Neuronal stem cell (in vitro differentiated cells): ENCODE measurements at regions not wholly inside any gene's neighbourhood (a gene's known extent, or its start where the extent isn't known, plus 50 kb on each side); places are given as distances from the start of the nearest gene placed in this dataset.

Source experiments
- DNase-seq: peaks from one replicate; pipeline ENCODE4 v3.0.0-alpha.2; 2013; ENCODE audit warnings: low spot score
- H2AFZ ChIP-seq: one replicate; pipeline ENCODE4 v1.6.1; 2013; ENCODE audit warnings: mild to moderate bottlenecking, low read length, inconsistent platforms
- H2AK5ac ChIP-seq: 2 replicates; pipeline ENCODE4 v1.6.1; 2013; ENCODE audit warnings: low read depth, mild to moderate bottlenecking, inconsistent platforms, low read length, moderate library complexity, mixed read lengths
- H2BK120ac ChIP-seq: 2 replicates; pipeline ENCODE4 v1.6.1; 2013; ENCODE audit warnings: low read depth, mild to moderate bottlenecking, inconsistent platforms, low read length, moderate library complexity, mixed read lengths
- H2BK12ac ChIP-seq: one replicate; pipeline ENCODE4 v1.6.1; 2013; ENCODE audit warnings: low read length, inconsistent platforms
- H2BK15ac ChIP-seq: 2 replicates; pipeline ENCODE4 v1.6.1; 2013; ENCODE audit warnings: mild to moderate bottlenecking, low read length, inconsistent platforms, mixed read lengths
- H2BK5ac ChIP-seq: one replicate; pipeline ENCODE4 v1.6.1; 2013; ENCODE audit warnings: inconsistent platforms, mild to moderate bottlenecking, low read length, moderate library complexity
- H3K14ac ChIP-seq: one replicate; pipeline ENCODE4 v1.6.1; 2013; ENCODE audit warnings: low read length, inconsistent platforms
- H3K18ac ChIP-seq: 2 replicates; pipeline ENCODE4 v1.6.1; 2013; ENCODE audit warnings: low read length, inconsistent platforms
- H3K23ac ChIP-seq: 2 replicates; pipeline ENCODE4 v1.6.1; 2013; ENCODE audit warnings: low read depth, mild to moderate bottlenecking, mixed read lengths, low read length, inconsistent platforms; ENCODE audit not compliant: poor library complexity
- H3K27ac ChIP-seq: replicated peaks from 3 replicates; pipeline ENCODE4 v1.5.1; 2013; ENCODE audit warnings: low read length, inconsistent platforms
- H3K27me3 ChIP-seq, 3 experiments: 2 replicates each; pipeline ENCODE4 v1.6.1; 2013; ENCODE audit warnings: low read length in 3 of 3, mild to moderate bottlenecking in 2 of 3, inconsistent platforms in 1 of 3, low read depth in 1 of 3, mixed read lengths in 1 of 3, moderate library complexity in 1 of 3; ENCODE audit not compliant: control insufficient read depth in 3 of 3, insufficient read depth in 3 of 3
- H3K36me3 ChIP-seq, 2 donors: replicated peaks in 1 of 2; 2 replicates each; pipeline ENCODE4 v1.6.1; 2013; ENCODE audit warnings: low read length in 2 of 2; ENCODE audit not compliant: control insufficient read depth in 2 of 2, insufficient read depth in 2 of 2
- H3K4ac ChIP-seq: 2 replicates; pipeline ENCODE4 v1.6.1; 2013; ENCODE audit warnings: inconsistent platforms, mild to moderate bottlenecking, low read length, moderate library complexity
- H3K4me1 ChIP-seq, 2 donors: 1 replicate in 1 of 2; 2 replicates in 1 of 2; pipeline ENCODE4 v1.6.1; 2013; ENCODE audit warnings: low read length in 2 of 2, low read depth in 1 of 2; ENCODE audit not compliant: control insufficient read depth in 2 of 2, insufficient read depth in 1 of 2
- H3K4me2 ChIP-seq: one replicate; pipeline ENCODE4 v1.6.1; 2013; ENCODE audit warnings: mild to moderate bottlenecking, low read length, inconsistent platforms; ENCODE audit not compliant: insufficient read depth, poor library complexity, severe bottlenecking
- H3K4me3 ChIP-seq, 2 donors: 2 replicates each; pipeline ENCODE4 v1.5.1; 2013; ENCODE audit warnings: low read length in 2 of 2, mild to moderate bottlenecking in 2 of 2, inconsistent platforms in 1 of 2, moderate library complexity in 1 of 2
- H3K79me1 ChIP-seq: one replicate; pipeline ENCODE4 v1.6.1; 2013; ENCODE audit warnings: low read depth, mild to moderate bottlenecking, inconsistent platforms, low read length, moderate library complexity
- H3K9ac ChIP-seq: one replicate; pipeline ENCODE4 v1.6.1; 2013; ENCODE audit warnings: mild to moderate bottlenecking, low read depth, low read length, inconsistent platforms; ENCODE audit not compliant: poor library complexity
- H3K9me3 ChIP-seq, 2 donors: replicated peaks in 1 of 2; 2 replicates each; pipeline versions ENCODE3 to v1.6.1; 2013; ENCODE audit warnings: low read length in 2 of 2, mild to moderate bottlenecking in 2 of 2, inconsistent platforms in 1 of 2, low read depth in 1 of 2, mixed read lengths in 1 of 2, moderate library complexity in 1 of 2; ENCODE audit not compliant: control insufficient read depth in 2 of 2, insufficient read depth in 1 of 2
- H4K8ac ChIP-seq: one replicate; pipeline ENCODE4 v1.6.1; 2013; ENCODE audit warnings: low read depth, mild to moderate bottlenecking, inconsistent platforms, low read length, moderate library complexity
- H4K91ac ChIP-seq: one replicate; pipeline ENCODE4 v1.6.1; 2013; ENCODE audit warnings: low read length, low read depth, mild to moderate bottlenecking, inconsistent platforms; ENCODE audit not compliant: poor library complexity
- WGBS, 2 donors: extraction: QIAGEN DNeasy Blood & Tissue Kit; methylation state at CpG; one replicate each; pipeline ENCODE4 v1.1.7; 2013; ENCODE audit warnings: missing lambda C conversion rate in 2 of 2, mixed read lengths in 1 of 2; ENCODE audit not compliant: insufficient read length in 2 of 2, insufficient replicate concordance in 1 of 2; ENCODE audit errors: extremely low coverage in 2 of 2; 5-methylcytosine and 5-hydroxymethylcytosine counted together

- no peak overlapping the region for H4K91ac ChIP-seq
- no peak overlapping the region for H2BK15ac ChIP-seq
- H2BK12ac ChIP-seq, result no peak overlapping the region
- H4K8ac ChIP-seq, result no peak overlapping the region
- no peak overlapping the region for H2BK5ac ChIP-seq
- no peak overlapping the region for H3K23ac ChIP-seq
- H3K4me3 ChIP-seq, result no peak overlapping the region
- H2AFZ ChIP-seq, result no peak overlapping the region
- no peaks in the 10 kb centered on the region for H3K79me1 ChIP-seq
- no CpG with 5 or more reads among the region's 12 CpGs for WGBS, 2 donors
- H3K4ac ChIP-seq, result no peak overlapping the region
- DNase-seq, result no peak
- no peaks in the 10 kb centered on the region for H3K36me3 ChIP-seq
- peak overlapping the region; percentile 76 for H2AK5ac ChIP-seq
- H3K18ac ChIP-seq, result no peak overlapping the region
- peaks cover 0 to 10% of the 10 kb centered on the region in 2 donors for H3K4me1 ChIP-seq
- no peak overlapping the region for H3K27ac ChIP-seq
- no peak overlapping the region for H2BK120ac ChIP-seq
- H3K27me3 ChIP-seq, result no peaks in the 10 kb centered on the region
- no peak overlapping the region for H3K9ac ChIP-seq
- no peaks in the 10 kb centered on the region for H3K9me3 ChIP-seq
- H3K14ac ChIP-seq, result no peak overlapping the region
- H3K4me2 ChIP-seq, result no peak overlapping the region
These were observed 89.2 kb downstream of the IRX1 start for GRCh38 chr5:3684771-3685354.

DNA sequence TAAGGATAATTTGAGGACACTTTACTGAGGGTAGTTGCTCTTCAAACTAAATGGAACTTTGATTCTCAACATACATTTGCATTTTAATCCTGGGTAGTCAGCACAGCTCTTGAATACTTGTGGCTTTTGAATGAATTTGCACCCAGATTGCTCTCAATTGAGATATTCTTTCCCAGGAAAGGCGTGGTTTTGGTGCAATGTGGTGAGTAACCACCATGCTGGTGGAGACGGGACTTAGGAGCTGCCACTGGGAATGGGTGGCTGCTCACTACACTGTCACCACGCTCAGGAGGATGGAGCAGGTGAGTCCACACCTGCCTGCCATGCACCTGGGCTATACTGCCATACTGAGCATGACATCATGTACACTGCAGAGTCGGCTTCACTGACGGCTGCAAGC is 99.2 kb downstream of the IRX1 start:
- whole genome bisulfite sequencing, 2 donors, result no CpG with 5 or more reads among the region's 5 CpGs
- no peaks in the 10 kb centered on the region for H3K79me1 ChIP-seq
- no peaks in the 10 kb centered on the region for H3K27me3 ChIP-seq
- H2AK5ac ChIP-seq, result peak overlapping the region; percentile 1
- no peak overlapping the region for H2BK15ac ChIP-seq
- no peak overlapping the region for H3K27ac ChIP-seq
- H4K8ac ChIP-seq, result no peak overlapping the region
- H3K4me3 ChIP-seq, result peak overlapping the region in 1 of 2 donors; percentile 55
- H3K9me3 ChIP-seq, result peaks cover 0 to 2% of the 10 kb centered on the region in 2 donors
- no peak overlapping the region for H3K23ac ChIP-seq
- H3K36me3 ChIP-seq, result no peaks in the 10 kb centered on the region
- H2AFZ ChIP-seq, result no peak overlapping the region
- H2BK120ac ChIP-seq, result no peak overlapping the region
- H4K91ac ChIP-seq, result no peak overlapping the region
- H3K9ac ChIP-seq, result no peak overlapping the region
- no peak overlapping the region for H3K4ac ChIP-seq
- H3K4me1 ChIP-seq, result no peaks in the 10 kb centered on the region
- H3K18ac ChIP-seq, result peak overlapping the region; percentile 62
- no peak overlapping the region for H3K4me2 ChIP-seq
- no peak overlapping the region for H2BK12ac ChIP-seq
- no peak overlapping the region for H3K14ac ChIP-seq
- no peak overlapping the region for H2BK5ac ChIP-seq
- DNase-seq, result no peak

- no peak overlapping the region for H4K8ac ChIP-seq
These were observed 100.2 kb downstream of the IRX1 start for GRCh38 chr5:3695818-3696217.

GRCh38 chr5:3698412-3698811 is 102.8 kb downstream of the IRX1 start:
- no CpG with 5 or more reads among the region's 12 CpGs for WGBS, 2 donors
- Histone ChIP-seq H3K4me1 (no peaks in the 10 kb centered on the region), H3K23ac (no peak overlapping the region), H2BK120ac (no peak overlapping the region), H2BK15ac (no peak overlapping the region), H3K27me3 (no peaks in the 10 kb centered on the region), H3K18ac (peak overlapping the region; percentile 25), H4K91ac (no peak overlapping the region), H2BK12ac (no peak overlapping the region), H3K4ac (no peak overlapping the region), H3K9me3 (peaks cover 0 to 2% of the 10 kb centered on the region in 2 donors), H2BK5ac (no peak overlapping the region), H2AFZ (no peak overlapping the region), H3K9ac (no peak overlapping the region), H3K79me1 (no peaks in the 10 kb centered on the region), H3K14ac (no peak overlapping the region), H2AK5ac (no peak overlapping the region), H3K4me2 (no peak overlapping the region), H3K27ac (no peak overlapping the region), H3K4me3 (no peak overlapping the region), H4K8ac (no peak overlapping the region), H3K36me3 (no peaks in the 10 kb centered on the region)
- no peak for DNase-seq

More at GRCh38 chr5:3695818-3696217, 100.2 kb downstream of the IRX1 start:
- Histone ChIP-seq H2AK5ac (no peak overlapping the region), H3K18ac (no peak overlapping the region), H3K4me3 (no peak overlapping the region), H3K27me3 (no peaks in the 10 kb centered on the region), H2BK12ac (no peak overlapping the region), H2AFZ (no peak overlapping the region), H3K27ac (no peak overlapping the region), H3K14ac (no peak overlapping the region), H2BK120ac (no peak overlapping the region), H3K36me3 (no peaks in the 10 kb centered on the region), H3K4me2 (no peak overlapping the region), H2BK15ac (no peak overlapping the region), H3K23ac (no peak overlapping the region), H3K4ac (no peak overlapping the region), H3K79me1 (no peaks in the 10 kb centered on the region), H3K9ac (no peak overlapping the region), H3K4me1 (no peaks in the 10 kb centered on the region), H3K9me3 (peaks cover 0 to 2% of the 10 kb centered on the region in 2 donors), H4K91ac (no peak overlapping the region), H2BK5ac (no peak overlapping the region)
- WGBS, 2 donors, result 100% methylated on average over 1 of the region's 2 CpGs; no CpG with 5 or more reads in 1 of the 2 donors
- DNase-seq, result no peak
